GM12872 (cell line): ENCODE measurements at regions not wholly inside any gene's neighbourhood (a gene's known extent, or its start where the extent isn't known, plus 50 kb on each side); places are given as distances from the start of the nearest gene placed in this dataset.

Source experiments
- TF ChIP-seq, protein P1 (sequence below): IDR thresholded peaks from 3 replicates; pipeline ENCODE4 v1.5.1; 2011; ENCODE audit warnings: low read depth, mild to moderate bottlenecking, low read length, moderate library complexity; ENCODE audit not compliant: insufficient read depth

DNA sequence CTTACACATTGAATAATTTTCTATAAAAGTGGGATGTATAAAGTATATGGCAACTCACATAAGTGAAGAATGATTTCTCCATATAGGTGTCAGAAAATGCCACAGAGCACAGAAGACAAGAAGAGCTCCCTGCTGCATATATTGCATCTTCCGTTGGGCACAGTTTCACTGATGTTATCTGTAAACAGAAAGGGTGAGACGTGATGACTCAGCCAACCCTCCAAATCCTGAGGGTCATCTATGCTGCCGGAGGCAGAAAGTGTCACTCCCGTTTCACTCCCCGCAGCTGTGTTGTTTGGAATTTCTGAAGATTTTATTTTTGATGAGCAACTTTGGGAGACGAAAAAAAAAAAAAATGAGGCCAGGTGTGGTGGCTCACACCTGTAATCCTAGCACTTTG is 644.1 kb downstream of the C6orf118 start:
- TF ChIP-seq, protein P1, sequence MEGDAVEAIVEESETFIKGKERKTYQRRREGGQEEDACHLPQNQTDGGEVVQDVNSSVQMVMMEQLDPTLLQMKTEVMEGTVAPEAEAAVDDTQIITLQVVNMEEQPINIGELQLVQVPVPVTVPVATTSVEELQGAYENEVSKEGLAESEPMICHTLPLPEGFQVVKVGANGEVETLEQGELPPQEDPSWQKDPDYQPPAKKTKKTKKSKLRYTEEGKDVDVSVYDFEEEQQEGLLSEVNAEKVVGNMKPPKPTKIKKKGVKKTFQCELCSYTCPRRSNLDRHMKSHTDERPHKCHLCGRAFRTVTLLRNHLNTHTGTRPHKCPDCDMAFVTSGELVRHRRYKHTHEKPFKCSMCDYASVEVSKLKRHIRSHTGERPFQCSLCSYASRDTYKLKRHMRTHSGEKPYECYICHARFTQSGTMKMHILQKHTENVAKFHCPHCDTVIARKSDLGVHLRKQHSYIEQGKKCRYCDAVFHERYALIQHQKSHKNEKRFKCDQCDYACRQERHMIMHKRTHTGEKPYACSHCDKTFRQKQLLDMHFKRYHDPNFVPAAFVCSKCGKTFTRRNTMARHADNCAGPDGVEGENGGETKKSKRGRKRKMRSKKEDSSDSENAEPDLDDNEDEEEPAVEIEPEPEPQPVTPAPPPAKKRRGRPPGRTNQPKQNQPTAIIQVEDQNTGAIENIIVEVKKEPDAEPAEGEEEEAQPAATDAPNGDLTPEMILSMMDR, result no peak

DNA sequence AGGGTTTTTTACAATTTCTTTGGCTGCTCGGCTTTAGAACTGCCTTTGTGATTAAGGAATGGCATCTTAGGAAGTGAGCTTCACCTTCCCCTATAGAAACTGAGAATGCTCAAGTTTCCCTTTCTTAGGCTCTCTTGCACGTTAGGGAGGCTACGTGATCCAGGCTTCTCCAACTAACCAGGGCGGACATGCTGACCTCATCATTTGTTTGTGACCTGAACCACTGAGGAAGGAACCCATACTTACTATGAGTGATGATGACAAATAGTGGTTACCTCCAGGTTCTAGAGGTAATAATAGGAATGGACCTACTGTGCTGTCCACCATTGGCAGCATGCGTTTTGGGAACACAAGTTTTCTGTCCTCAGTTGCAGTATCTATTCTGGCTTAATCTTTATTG is 645.8 kb downstream of the C6orf118 start:
- TF ChIP-seq, protein P1, result no peak

DNA sequence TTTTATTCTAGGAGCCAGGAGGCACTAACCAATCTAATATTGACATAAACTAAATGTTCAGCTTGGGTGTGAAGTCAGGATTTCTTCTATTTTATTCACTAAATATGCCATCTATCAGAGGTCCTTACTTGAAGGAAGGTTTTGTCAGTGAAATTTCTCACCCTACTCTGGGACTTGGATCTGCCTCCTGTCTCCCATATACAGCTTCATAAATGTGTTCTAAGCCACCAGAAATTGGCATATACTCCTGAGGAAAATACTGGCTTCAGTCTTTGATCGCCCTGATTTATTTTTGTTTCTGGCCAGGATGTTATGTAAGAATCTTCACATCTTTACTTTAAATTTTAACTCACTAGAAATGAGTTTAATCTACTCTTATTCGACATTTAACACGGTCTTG is 647.7 kb downstream of the C6orf118 start:
- TF ChIP-seq, protein P1, result no peak

DNA sequence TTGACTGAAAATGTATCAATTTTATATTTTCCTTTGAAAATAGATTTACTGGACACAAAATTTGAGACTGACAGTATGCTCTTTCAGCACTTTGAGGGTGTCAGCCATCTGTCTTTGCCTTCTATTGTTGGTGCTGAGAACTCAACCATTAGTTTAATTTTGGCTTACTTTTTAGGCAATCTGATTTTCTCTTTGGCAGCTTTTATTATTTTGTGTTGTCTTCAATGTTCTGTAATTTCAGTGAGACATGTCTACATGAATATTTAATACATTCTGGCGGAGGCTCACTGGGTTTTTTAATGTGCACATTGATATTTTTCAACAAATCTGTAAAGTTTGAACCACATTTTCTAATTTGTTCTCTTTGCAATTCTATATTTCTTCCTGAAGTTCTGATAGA is 648.6 kb downstream of the C6orf118 start:
- TF ChIP-seq, protein P1, result no peak

DNA sequence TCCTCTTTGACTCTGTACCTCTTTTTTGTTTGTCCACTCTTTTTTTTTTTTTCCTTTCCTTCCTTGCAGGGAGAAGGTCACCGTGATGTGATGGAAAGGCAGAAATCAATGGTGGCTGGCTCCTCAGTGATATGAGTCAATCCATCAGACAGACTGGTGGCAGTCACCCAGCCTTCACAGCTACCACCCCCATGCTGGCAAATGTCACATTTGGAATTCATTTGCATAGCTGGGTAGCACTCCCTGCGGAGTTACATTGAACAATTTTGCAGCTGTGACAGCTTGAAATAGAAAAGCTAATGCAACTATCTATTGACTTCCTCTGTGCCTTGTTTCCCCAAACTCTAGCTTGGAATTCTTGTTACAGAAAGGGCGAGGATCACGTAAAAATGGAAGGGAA is 668.4 kb downstream of the C6orf118 start:
- TF ChIP-seq, protein P1, result no peak

DNA sequence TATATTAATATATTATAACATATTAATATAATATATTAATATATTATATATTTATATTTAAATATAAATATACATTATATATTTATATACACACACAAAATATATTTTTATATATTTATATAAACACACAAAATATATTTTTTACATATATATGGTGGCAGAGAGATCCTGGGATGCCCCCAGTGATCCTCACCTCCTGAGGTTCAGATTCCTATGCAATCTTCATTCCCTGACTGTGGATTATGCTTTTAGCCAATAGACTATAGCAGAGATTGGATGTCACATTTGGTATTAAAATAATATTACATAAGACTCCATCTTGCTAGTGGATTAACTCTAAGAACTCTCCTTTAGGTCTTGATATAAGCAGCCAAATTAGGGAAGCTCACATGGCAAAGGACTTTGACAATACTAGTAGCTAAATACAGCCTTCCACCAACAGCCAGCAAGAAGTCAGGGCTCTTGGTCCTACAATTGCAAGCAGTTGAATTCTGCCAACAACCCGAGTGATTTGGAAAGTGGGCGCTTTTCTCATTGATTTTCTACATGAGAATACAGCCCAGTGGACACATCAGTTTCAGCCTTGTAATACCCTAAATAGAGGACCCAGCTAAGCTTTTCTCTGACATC is 681.0 kb downstream of the C6orf118 start:
- TF ChIP-seq, protein P1, result no peak

DNA sequence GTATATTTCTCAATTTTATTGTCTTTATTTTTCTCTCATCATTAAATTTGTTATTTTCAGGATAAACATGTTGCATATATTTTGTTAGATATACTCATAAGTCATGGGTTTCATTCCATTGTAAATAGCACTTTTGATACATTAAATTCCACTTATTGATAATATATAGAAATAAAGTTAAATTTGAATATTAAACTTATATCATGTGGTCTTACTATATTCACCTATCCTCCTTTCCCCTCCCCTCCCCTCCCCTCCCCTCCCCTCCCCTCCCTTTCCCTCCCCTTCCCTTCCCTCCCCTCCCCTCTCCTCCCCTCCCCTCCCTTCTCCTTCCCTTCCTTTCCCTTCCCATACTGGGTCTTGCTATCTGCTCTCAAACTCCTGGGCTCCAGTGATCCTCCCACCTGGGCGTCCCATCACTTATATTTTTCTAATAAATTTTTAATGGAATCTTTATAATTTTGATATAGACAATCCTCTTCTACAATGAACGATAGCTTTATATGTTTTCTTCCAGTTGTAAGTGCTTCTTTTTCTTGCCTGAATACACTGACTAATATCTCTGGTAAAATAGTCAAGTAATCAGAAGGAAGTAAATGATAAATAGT is 692.4 kb downstream of the C6orf118 start:
- TF ChIP-seq, protein P1, result no peak
